Spleen (tissue), 11 donors: ENCODE measurements at regions not wholly inside any gene's neighbourhood (a gene's known extent, or its start where the extent isn't known, plus 50 kb on each side); places are given as distances from the start of the nearest gene placed in this dataset.

Experiments used
- DNase-seq: peaks from one replicate; pipeline ENCODE4 v3.0.0-alpha.2; 2020
- H3K27ac ChIP-seq, 8 donors: fragments of 200-600 bp; sonication (generic) in 7 of 8; 1 replicate in 4 of 8; 2 replicates in 4 of 8; pipeline versions ENCODE4 v1.5.0 to v1.8.0; 2016 to 2021; ENCODE audit warnings: inconsistent platforms in 4 of 8, mild to moderate bottlenecking in 4 of 8, moderate library complexity in 1 of 8
- H3K27me3 ChIP-seq, 7 donors: fragments of 200-600 bp; sonication (generic) in 6 of 7; replicated peaks in 1 of 7; 1 replicate in 4 of 7; 2 replicates in 3 of 7; pipeline versions ENCODE4 v1.5.0 to v1.8.0; 2016 to 2021; ENCODE audit warnings: inconsistent platforms in 3 of 7, mild to moderate bottlenecking in 1 of 7
- H3K36me3 ChIP-seq, 6 donors: fragments of 200-600 bp; sonication (generic) in 5 of 6; 1 replicate in 4 of 6; 2 replicates in 2 of 6; pipeline versions ENCODE4 v1.5.0 to v1.8.0; 2016 to 2021; ENCODE audit warnings: inconsistent platforms in 2 of 6
- H3K4me1 ChIP-seq, 6 donors: fragments of 200-600 bp; sonication (generic) in 5 of 6; 1 replicate in 3 of 6; 2 replicates in 3 of 6; pipeline versions ENCODE4 v1.5.0 to v1.8.0; 2016 to 2021; ENCODE audit warnings: inconsistent platforms in 3 of 6
- H3K4me3 ChIP-seq, 8 donors: fragments of 200-600 bp; sonication (generic) in 7 of 8; 1 replicate in 4 of 8; 2 replicates in 4 of 8; pipeline versions ENCODE4 v1.5.0 to v1.8.0; 2016 to 2021; ENCODE audit warnings: inconsistent platforms in 4 of 8, mild to moderate bottlenecking in 4 of 8, moderate library complexity in 2 of 8
- H3K9me3 ChIP-seq, 8 donors: fragments of 200-600 bp; sonication (generic) in 7 of 8; 1 replicate in 4 of 8; 2 replicates in 4 of 8; pipeline versions ENCODE4 v1.5.0 to v1.8.0; 2016 to 2021; ENCODE audit warnings: inconsistent platforms in 4 of 8
- CTCF ChIP-seq, 11 experiments: fragments of 200-600 bp in 7 of 11; fragments of 450-650 bp in 4 of 11; sonication (generic) in 4 of 11; IDR thresholded peaks in 8 of 11; conservative IDR thresholded peaks in 3 of 11; 1 replicate in 7 of 11; 2 replicates in 4 of 11; pipeline versions ENCODE4 v1.4.0 to v1.8.0; 2016 to 2021; ENCODE audit warnings: antibody characterized with exemption in 11 of 11, inconsistent platforms in 4 of 11, mild to moderate bottlenecking in 1 of 11
- POLR2A ChIP-seq, 3 donors: fragments of 450-650 bp; IDR thresholded peaks; one replicate each; pipeline ENCODE4 v1.5.1; 2017; ENCODE audit warnings: antibody characterized with exemption in 3 of 3, mild to moderate bottlenecking in 1 of 3
- POLR2AphosphoS5 ChIP-seq, 3 donors: sonication (generic); formaldehyde crosslinking; IDR thresholded peaks; one replicate each; pipeline ENCODE4 v1.5.1; 2017; ENCODE audit warnings: antibody characterized with exemption in 3 of 3
- WGBS, 5 donors: extraction: QIAGEN DNeasy Blood & Tissue Kit in 3 of 5; methylation state at CpG; one replicate each; pipeline versions ENCODE4 v1.1.5 to v1.1.7; 2013 to 2018; 5-methylcytosine and 5-hydroxymethylcytosine counted together
- intact Hi-C: fragments of 100-400 bp; cut with DNase I; formaldehyde crosslinking; loops from one replicate; pipeline ENCODE4 v1.15.0; 2023; ENCODE audit warnings: low total_unique reads
- donor health status: healthy with polysubstance abuse.
- donor health status: DM: no; HTN: no; CAD: no; lungs with moderate emphysema.
- donor health status: DM: no; HTN: no; CAD: no.
- donor health status: Bipolar disorder and iron deficiency.
- donor health status: healthy.
- donor health status: DM: no; HTN: no; CAD: no.
- donor health status: DM: yes; HTN: yes; CAD: no.

GRCh38 chr13:72122661-72123255 is 255.8 kb upstream of the DACH1 start:
- 66 to 83% (median 74%) methylated on average over 3 of the region's 3 CpGs for WGBS, 5 donors

GRCh38 chr13:72121466-72121865 is 254.5 kb upstream of the DACH1 start:
- intact Hi-C loops, result no loop called here
- 81 to 94% (median 86%) methylated on average over 3 of the region's 3 CpGs for WGBS, 5 donors
- H3K27me3 ChIP-seq, result no peaks in the 10 kb centered on the region
- H3K4me3 ChIP-seq, result no peak overlapping the region
- no peak for TF ChIP-seq POLR2AphosphoS5 (IDR thresholded peaks at IDR 0.05)
- no peak for TF ChIP-seq CTCF (IDR thresholded peaks at IDR 0.05 in 8 of 11, conservative IDR thresholded peaks at IDR 0.05 in 3 of 11)
- no peak for TF ChIP-seq POLR2A (IDR thresholded peaks at IDR 0.05)
- no peaks in the 10 kb centered on the region for H3K36me3 ChIP-seq
- H3K9me3 ChIP-seq, result no peaks in the 10 kb centered on the region
- no peak for DNase-seq
- no peaks in the 10 kb centered on the region for H3K4me1 ChIP-seq
- H3K27ac ChIP-seq, result no peak overlapping the region

More at GRCh38 chr13:72122661-72123255, 255.8 kb upstream of the DACH1 start:
- H3K36me3 ChIP-seq, result no peaks in the 10 kb centered on the region
- TF ChIP-seq POLR2A (IDR thresholded peaks at IDR 0.05) (no peak), CTCF (IDR thresholded peaks at IDR 0.05 in 8 of 11, conservative IDR thresholded peaks at IDR 0.05 in 3 of 11) (no peak), POLR2AphosphoS5 (IDR thresholded peaks at IDR 0.05) (no peak)
- H3K9me3 ChIP-seq, result no peaks in the 10 kb centered on the region
- no peaks in the 10 kb centered on the region for H3K27me3 ChIP-seq
- no peak overlapping the region for H3K27ac ChIP-seq
- H3K4me3 ChIP-seq, result no peak overlapping the region
- H3K4me1 ChIP-seq, result no peaks in the 10 kb centered on the region
- intact Hi-C loops, result no loop called here
- DNase-seq, result no peak

GRCh38 chr13:72120632-72121031 is 253.6 kb upstream of the DACH1 start:
- no peaks in the 10 kb centered on the region for H3K4me1 ChIP-seq
- no peak for TF ChIP-seq POLR2A (IDR thresholded peaks at IDR 0.05)
- no peak for TF ChIP-seq POLR2AphosphoS5 (IDR thresholded peaks at IDR 0.05)
- no peak for TF ChIP-seq CTCF (IDR thresholded peaks at IDR 0.05 in 8 of 11, conservative IDR thresholded peaks at IDR 0.05 in 3 of 11)
- intact Hi-C loops, result no loop called here
- H3K36me3 ChIP-seq, result no peaks in the 10 kb centered on the region
- H3K27ac ChIP-seq, result no peak overlapping the region
- DNase-seq, result no peak
- 64 to 80% (median 67%) methylated on average over 2 of the region's 2 CpGs for WGBS, 5 donors
- H3K27me3 ChIP-seq, result no peaks in the 10 kb centered on the region
- H3K4me3 ChIP-seq, result no peak overlapping the region
- peaks cover 0 to 4% (median 0%) of the 10 kb centered on the region in 8 donors for H3K9me3 ChIP-seq

- intact Hi-C loops, result no loop called here
- no peak for DNase-seq
- TF ChIP-seq POLR2AphosphoS5 (IDR thresholded peaks at IDR 0.05), result no peak
- TF ChIP-seq CTCF (IDR thresholded peaks at IDR 0.05 in 8 of 11, conservative IDR thresholded peaks at IDR 0.05 in 3 of 11), result no peak
- no peak for TF ChIP-seq POLR2A (IDR thresholded peaks at IDR 0.05)
- Histone ChIP-seq H3K9me3 (peaks cover 0 to 5% (median 0%) of the 10 kb centered on the region in 8 donors), H3K4me1 (no peaks in the 10 kb centered on the region), H3K27me3 (no peaks in the 10 kb centered on the region), H3K27ac (no peak overlapping the region), H3K36me3 (no peaks in the 10 kb centered on the region), H3K4me3 (no peak overlapping the region)
- 68 to 92% (median 83%) methylated on average over 2 of the region's 2 CpGs for WGBS, 5 donors
Observed at GRCh38 chr13:72113931-72114330, 246.9 kb upstream of the DACH1 start.
